Gastroesophageal sphincter (tissue), 4 donors: ENCODE measurements at regions not wholly inside any gene's neighbourhood (a gene's known extent, or its start where the extent isn't known, plus 50 kb on each side); places are given as distances from the start of the nearest gene placed in this dataset.

Experiments used
- ATAC-seq: fragments of 150-250 bp; one replicate; pipeline ENCODE4 v1.9.1; 2016; ENCODE audit warnings: mild to moderate bottlenecking, moderate library complexity
- H3K27ac ChIP-seq, 4 donors: fragments of 200-600 bp; sonication (generic) in 3 of 4; 1 replicate in 3 of 4; 2 replicates in 1 of 4; pipeline ENCODE4 v1.5.1; 2016 to 2019
- H3K27me3 ChIP-seq: fragments of 200-600 bp; sonication (generic); one replicate; pipeline ENCODE4 v1.5.1; 2019
- H3K36me3 ChIP-seq, 2 donors: fragments of 200-600 bp; sonication (generic); one replicate each; pipeline ENCODE4 v1.5.1; 2019; ENCODE audit warnings: control low read depth in 1 of 2
- H3K4me1 ChIP-seq, 3 donors: fragments of 200-600 bp; sonication (generic); 1 replicate in 2 of 3; 2 replicates in 1 of 3; pipeline ENCODE4 v1.5.1; 2016 to 2019; ENCODE audit warnings: control low read depth in 2 of 3
- H3K4me3 ChIP-seq, 2 donors: fragments of 200-600 bp; sonication (generic); one replicate each; pipeline ENCODE4 v1.5.1; 2019; ENCODE audit warnings: mild to moderate bottlenecking in 1 of 2, moderate library complexity in 1 of 2
- H3K9me3 ChIP-seq, 3 donors: fragments of 200-600 bp; sonication (generic); one replicate each; pipeline ENCODE4 v1.5.1; 2017 to 2019; ENCODE audit warnings: control low read depth in 2 of 3
- EP300 ChIP-seq: sonication (generic); formaldehyde crosslinking; IDR thresholded peaks from one replicate; pipeline ENCODE4 v1.6.1; 2017; ENCODE audit warnings: antibody characterized with exemption, mild to moderate bottlenecking
- POLR2A ChIP-seq, 2 donors: fragments of 450-650 bp; IDR thresholded peaks; one replicate each; pipeline ENCODE4 v1.6.1; 2017; ENCODE audit warnings: antibody characterized with exemption in 2 of 2, mild to moderate bottlenecking in 2 of 2, moderate library complexity in 1 of 2
- POLR2AphosphoS5 ChIP-seq: sonication (generic); formaldehyde crosslinking; IDR thresholded peaks from one replicate; pipeline ENCODE4 v1.6.1; 2017; ENCODE audit warnings: antibody characterized with exemption
- WGBS, 2 donors: methylation state at CpG; one replicate each; pipeline ENCODE4 v1.1.5; 2018; ENCODE audit warnings: low coverage in 1 of 2; 5-methylcytosine and 5-hydroxymethylcytosine counted together
- TF ChIP-seq, protein P1 (sequence below), 4 experiments: fragments of 200-600 bp in 2 of 4; fragments of 450-650 bp in 2 of 4; sonication (generic) in 1 of 4; IDR thresholded peaks; one replicate each; pipeline ENCODE4 v1.5.1; 2017 to 2019; ENCODE audit warnings: antibody characterized with exemption in 4 of 4, mild to moderate bottlenecking in 2 of 4, moderate library complexity in 2 of 4

- H3K36me3 ChIP-seq = no peaks in the 10 kb centered on the region
- TF ChIP-seq, protein P1, sequence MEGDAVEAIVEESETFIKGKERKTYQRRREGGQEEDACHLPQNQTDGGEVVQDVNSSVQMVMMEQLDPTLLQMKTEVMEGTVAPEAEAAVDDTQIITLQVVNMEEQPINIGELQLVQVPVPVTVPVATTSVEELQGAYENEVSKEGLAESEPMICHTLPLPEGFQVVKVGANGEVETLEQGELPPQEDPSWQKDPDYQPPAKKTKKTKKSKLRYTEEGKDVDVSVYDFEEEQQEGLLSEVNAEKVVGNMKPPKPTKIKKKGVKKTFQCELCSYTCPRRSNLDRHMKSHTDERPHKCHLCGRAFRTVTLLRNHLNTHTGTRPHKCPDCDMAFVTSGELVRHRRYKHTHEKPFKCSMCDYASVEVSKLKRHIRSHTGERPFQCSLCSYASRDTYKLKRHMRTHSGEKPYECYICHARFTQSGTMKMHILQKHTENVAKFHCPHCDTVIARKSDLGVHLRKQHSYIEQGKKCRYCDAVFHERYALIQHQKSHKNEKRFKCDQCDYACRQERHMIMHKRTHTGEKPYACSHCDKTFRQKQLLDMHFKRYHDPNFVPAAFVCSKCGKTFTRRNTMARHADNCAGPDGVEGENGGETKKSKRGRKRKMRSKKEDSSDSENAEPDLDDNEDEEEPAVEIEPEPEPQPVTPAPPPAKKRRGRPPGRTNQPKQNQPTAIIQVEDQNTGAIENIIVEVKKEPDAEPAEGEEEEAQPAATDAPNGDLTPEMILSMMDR (IDR thresholded peaks at IDR 0.05) = no peak
- no peak for TF ChIP-seq POLR2AphosphoS5
- no peak for TF ChIP-seq POLR2A (IDR thresholded peaks at IDR 0.05)
- no peak for TF ChIP-seq EP300
- no peak overlapping the region for H3K4me3 ChIP-seq
- no peak overlapping the region for H3K27ac ChIP-seq
- ATAC-seq = no peak
- no peaks in the 10 kb centered on the region for H3K27me3 ChIP-seq
- H3K9me3 ChIP-seq = peaks cover 0 to 12% (median 0%) of the 10 kb centered on the region in 3 donors
- WGBS, 2 donors = 61% methylated on average over 2 of the region's 3 CpGs; no CpG with 5 or more reads in 1 of the 2 donors
- H3K4me1 ChIP-seq = no peaks in the 10 kb centered on the region
These were observed 187.9 kb downstream of the CDC14C start for GRCh38 chr7:49112222-49112621.

- Histone ChIP-seq H3K4me3 (no peak overlapping the region), H3K36me3 (no peaks in the 10 kb centered on the region), H3K4me1 (no peaks in the 10 kb centered on the region), H3K9me3 (peaks cover 0 to 7% (median 0%) of the 10 kb centered on the region in 3 donors), H3K27me3 (no peaks in the 10 kb centered on the region), H3K27ac (no peak overlapping the region)
- no peak for TF ChIP-seq POLR2AphosphoS5
- no peak for TF ChIP-seq POLR2A (IDR thresholded peaks at IDR 0.05)
- TF ChIP-seq EP300 = no peak
- TF ChIP-seq, protein P1 (IDR thresholded peaks at IDR 0.05) = no peak
- 53 to 65% methylated on average over 5 of the region's 5 CpGs for WGBS, 2 donors
- ATAC-seq = no peak
These were observed 188.3 kb downstream of the CDC14C start for GRCh38 chr7:49112647-49113046.

DNA sequence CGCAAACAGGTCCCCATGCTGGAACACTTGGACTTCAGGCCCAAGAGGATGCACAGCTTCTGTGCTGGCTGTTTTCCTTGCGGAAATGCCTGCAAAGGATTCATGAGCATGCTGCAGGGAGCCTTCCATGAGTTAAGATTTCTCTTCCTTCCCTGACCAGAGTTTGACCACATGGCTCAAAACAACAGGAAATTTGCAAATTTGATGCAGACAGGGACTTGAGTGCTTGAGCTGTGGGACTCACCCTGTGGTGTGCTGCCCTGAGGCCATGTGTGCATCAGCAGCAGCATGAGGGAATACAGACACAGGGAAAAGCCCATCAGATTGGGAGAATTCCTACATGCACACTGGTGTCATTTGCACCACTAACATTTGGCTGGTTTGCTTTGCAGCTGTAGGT is 195.4 kb downstream of the CDC14C start:
- Histone ChIP-seq H3K36me3 (no peaks in the 10 kb centered on the region), H3K4me1 (no peaks in the 10 kb centered on the region), H3K27ac (no peak overlapping the region), H3K27me3 (no peaks in the 10 kb centered on the region), H3K9me3 (peaks cover 0 to under 1% (median 0%) of the 10 kb centered on the region in 3 donors), H3K4me3 (no peak overlapping the region)
- 93% methylated on average over 2 of the region's 2 CpGs; no CpG with 5 or more reads in 1 of the 2 donors for WGBS, 2 donors
- ATAC-seq = no peak
- TF ChIP-seq, protein P1 (IDR thresholded peaks at IDR 0.05) = no peak

DNA sequence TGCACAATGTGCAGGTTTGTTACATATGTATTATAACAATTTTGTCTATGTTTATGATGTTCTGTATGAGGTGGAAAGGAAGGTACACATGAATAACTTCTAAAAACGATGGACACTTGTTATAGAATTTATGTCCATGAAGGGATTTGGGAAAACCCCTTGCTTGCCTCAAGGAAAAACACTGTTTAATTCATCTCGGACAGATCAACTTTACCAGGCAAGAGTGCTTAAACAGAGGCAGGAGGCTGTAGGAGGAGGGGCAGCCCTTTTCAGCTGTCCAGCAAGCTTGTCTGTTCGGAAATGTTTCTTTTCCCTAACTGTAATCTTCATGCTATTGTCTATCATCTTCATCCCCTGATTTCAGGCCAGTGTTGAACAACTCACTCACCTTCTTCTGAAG is 200.9 kb downstream of the CDC14C start:
- no peak overlapping the region for H3K4me3 ChIP-seq
- H3K4me1 ChIP-seq = no peaks in the 10 kb centered on the region
- H3K27me3 ChIP-seq = no peaks in the 10 kb centered on the region
- H3K27ac ChIP-seq = no peak overlapping the region
- ATAC-seq = no peak
- H3K9me3 ChIP-seq = no peaks in the 10 kb centered on the region
- H3K36me3 ChIP-seq = no peaks in the 10 kb centered on the region
- 49 to 54% methylated on average over 1 to 3 of the region's 3 CpGs for WGBS, 2 donors
- TF ChIP-seq, protein P1 (IDR thresholded peaks at IDR 0.05) = no peak
- TF ChIP-seq POLR2AphosphoS5 (no peak), EP300 (no peak), POLR2A (IDR thresholded peaks at IDR 0.05) (no peak)

GRCh38 chr7:49127359-49127913 is 203.1 kb downstream of the CDC14C start:
- Histone ChIP-seq H3K27ac (no peak overlapping the region), H3K4me3 (no peak overlapping the region), H3K4me1 (no peaks in the 10 kb centered on the region), H3K36me3 (no peaks in the 10 kb centered on the region), H3K9me3 (no peaks in the 10 kb centered on the region), H3K27me3 (no peaks in the 10 kb centered on the region)
- WGBS, 2 donors = 25 to 28% methylated on average over 5 of the region's 5 CpGs
- ATAC-seq = no peak
- TF ChIP-seq POLR2AphosphoS5 = no peak
- TF ChIP-seq POLR2A (IDR thresholded peaks at IDR 0.05) = no peak
- TF ChIP-seq, protein P1 (IDR thresholded peaks at IDR 0.05) = no peak
- no peak for TF ChIP-seq EP300
